GM10266 (cell line): ENCODE measurements at regions not wholly inside any gene's neighbourhood (a gene's known extent, or its start where the extent isn't known, plus 50 kb on each side); places are given as distances from the start of the nearest gene placed in this dataset.

Experiments used
- DNase-seq: peaks from one replicate; pipeline ENCODE4 v3.0.0; 2012; ENCODE audit errors: extremely low spot score
- TF ChIP-seq, protein P1 (sequence below): IDR thresholded peaks from 2 replicates; pipeline ENCODE4 v1.5.1; 2012; ENCODE audit warnings: mild to moderate bottlenecking, low read depth; ENCODE audit not compliant: control insufficient read depth, insufficient read depth; ENCODE audit errors: missing control alignments

GRCh38 chr13:99663908-99664307 lies 162.6 kb downstream of the TM9SF2 start:
- TF ChIP-seq, protein P1, sequence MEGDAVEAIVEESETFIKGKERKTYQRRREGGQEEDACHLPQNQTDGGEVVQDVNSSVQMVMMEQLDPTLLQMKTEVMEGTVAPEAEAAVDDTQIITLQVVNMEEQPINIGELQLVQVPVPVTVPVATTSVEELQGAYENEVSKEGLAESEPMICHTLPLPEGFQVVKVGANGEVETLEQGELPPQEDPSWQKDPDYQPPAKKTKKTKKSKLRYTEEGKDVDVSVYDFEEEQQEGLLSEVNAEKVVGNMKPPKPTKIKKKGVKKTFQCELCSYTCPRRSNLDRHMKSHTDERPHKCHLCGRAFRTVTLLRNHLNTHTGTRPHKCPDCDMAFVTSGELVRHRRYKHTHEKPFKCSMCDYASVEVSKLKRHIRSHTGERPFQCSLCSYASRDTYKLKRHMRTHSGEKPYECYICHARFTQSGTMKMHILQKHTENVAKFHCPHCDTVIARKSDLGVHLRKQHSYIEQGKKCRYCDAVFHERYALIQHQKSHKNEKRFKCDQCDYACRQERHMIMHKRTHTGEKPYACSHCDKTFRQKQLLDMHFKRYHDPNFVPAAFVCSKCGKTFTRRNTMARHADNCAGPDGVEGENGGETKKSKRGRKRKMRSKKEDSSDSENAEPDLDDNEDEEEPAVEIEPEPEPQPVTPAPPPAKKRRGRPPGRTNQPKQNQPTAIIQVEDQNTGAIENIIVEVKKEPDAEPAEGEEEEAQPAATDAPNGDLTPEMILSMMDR, result no peak
- no peak for DNase-seq

GRCh38 chr13:99663185-99663825 lies 162.0 kb downstream of the TM9SF2 start:
- TF ChIP-seq, protein P1, result no peak
- DNase-seq, result no peak

DNA sequence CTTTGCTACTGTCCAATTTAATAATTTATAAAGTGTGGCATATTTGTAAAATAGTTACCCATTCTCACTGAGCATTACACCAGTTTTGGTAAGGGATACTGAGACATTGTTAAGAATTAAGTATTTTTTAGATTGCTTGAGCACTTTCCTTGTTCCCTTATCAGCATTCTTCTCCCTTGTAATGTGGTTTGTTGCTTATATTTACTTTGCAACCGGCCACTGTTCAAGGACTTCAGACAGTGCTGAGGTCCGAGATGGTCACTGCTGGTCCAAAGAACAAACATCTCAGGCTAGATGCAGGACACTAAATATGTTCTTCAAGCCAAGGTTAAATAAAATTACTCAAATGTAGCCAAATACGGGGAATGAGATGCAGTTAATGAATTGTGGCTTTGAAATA lies 161.4 kb downstream of the TM9SF2 start:
- TF ChIP-seq, protein P1, result no peak
- DNase-seq, result no peak

- TF ChIP-seq, protein P1, result no peak
- DNase-seq, result no peak
Measured at GRCh38 chr13:99661791-99662190, 160.5 kb downstream of the TM9SF2 start.

GRCh38 chr13:99659866-99660554 lies 158.7 kb downstream of the TM9SF2 start:
- TF ChIP-seq, protein P1, result no peak

DNA sequence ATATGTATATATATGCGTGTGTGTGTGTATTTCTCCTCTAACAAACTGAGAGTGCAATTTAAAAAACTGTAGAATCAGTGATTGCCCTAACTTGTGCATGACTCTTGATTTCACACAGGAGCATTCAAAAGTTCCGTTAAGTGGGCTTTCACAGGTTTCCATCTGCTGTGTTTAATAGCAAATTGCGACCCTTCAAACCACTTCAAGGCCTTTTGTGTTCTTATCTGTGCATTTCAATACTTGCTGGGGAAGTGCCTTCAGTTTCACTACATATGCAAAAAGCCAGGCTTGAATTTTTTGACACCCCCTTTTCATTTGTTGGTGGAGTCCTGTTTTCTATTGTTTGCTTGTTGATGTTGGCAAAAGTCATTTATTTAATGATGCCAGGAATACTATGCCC lies 158.0 kb downstream of the TM9SF2 start:
- TF ChIP-seq, protein P1, result no peak
- DNase-seq, result no peak

More at GRCh38 chr13:99659866-99660554, 158.7 kb downstream of the TM9SF2 start:
- DNase-seq, result no peak
